ENCODE measurements at regions not wholly inside any gene's neighbourhood (a gene's known extent, or its start where the extent isn't known, plus 50 kb on each side); places are given as distances from the start of the nearest gene placed in this dataset.

- Histone ChIP-seq H3K36me3 (no peaks in the 10 kb centered on the region), H3K27ac (no peak overlapping the region), H3K4me1 (no peaks in the 10 kb centered on the region), H3K9me3 (no peaks in the 10 kb centered on the region), H3K4me3 (no peak overlapping the region), H3K27me3 (no peaks in the 10 kb centered on the region)
- ATAC-seq, result peak in 1 of 4 donors; percentile 45
- TF ChIP-seq CTCF (IDR thresholded peaks at IDR 0.05) (no peak), POLR2A (IDR thresholded peaks at IDR 0.05) (no peak)
- 34% methylated on average over 3 of the region's 3 CpGs for WGBS (ENCODE audit: insufficient coverage, low coverage, low lambda C conversion rate, missing lambda C conversion rate)
- intact Hi-C loops (cut with DNase I), result no loop called here
- no peak for DNase-seq
Observed at GRCh38 chr14:34075042-34075744, 124.3 kb upstream of the EGLN3 start.

- DNase-seq (no peak), ATAC-seq (no peak)
- no peaks in the 10 kb centered on the region for H3K9me3 ChIP-seq
- intact Hi-C loops (cut with DNase I), result no loop called here
- H3K27ac ChIP-seq, result no peak overlapping the region
- 62% methylated on average over 1 of the region's 1 CpG for WGBS (ENCODE audit: insufficient coverage, low coverage, low lambda C conversion rate, missing lambda C conversion rate)
- no peaks in the 10 kb centered on the region for H3K27me3 ChIP-seq
- no peaks in the 10 kb centered on the region for H3K4me1 ChIP-seq
- TF ChIP-seq POLR2A (IDR thresholded peaks at IDR 0.05) (no peak), CTCF (IDR thresholded peaks at IDR 0.05) (no peak)
- H3K4me3 ChIP-seq, result no peak overlapping the region
- H3K36me3 ChIP-seq, result no peaks in the 10 kb centered on the region
Observed at GRCh38 chr14:34072921-34073320, 122.0 kb upstream of the EGLN3 start.

- intact Hi-C loops (cut with DNase I), result no loop called here
- Histone ChIP-seq H3K4me3 (no peak overlapping the region), H3K36me3 (no peaks in the 10 kb centered on the region), H3K4me1 (no peaks in the 10 kb centered on the region), H3K27me3 (no peaks in the 10 kb centered on the region), H3K9me3 (no peaks in the 10 kb centered on the region), H3K27ac (no peak overlapping the region)
- ATAC-seq, result no peak
- DNase-seq, result no peak
- no peak for TF ChIP-seq POLR2A (IDR thresholded peaks at IDR 0.05)
- TF ChIP-seq CTCF (IDR thresholded peaks at IDR 0.05), result no peak
- 81% methylated on average over 3 of the region's 3 CpGs for WGBS (ENCODE audit: insufficient coverage, low coverage, low lambda C conversion rate, missing lambda C conversion rate)
Observed at GRCh38 chr14:34072401-34072800, 121.5 kb upstream of the EGLN3 start.

GRCh38 chr14:34070917-34071407 lies 120.1 kb upstream of the EGLN3 start:
- Histone ChIP-seq H3K27me3 (no peaks in the 10 kb centered on the region), H3K36me3 (no peaks in the 10 kb centered on the region), H3K27ac (no peak overlapping the region), H3K4me3 (no peak overlapping the region), H3K4me1 (no peaks in the 10 kb centered on the region), H3K9me3 (no peaks in the 10 kb centered on the region)
- intact Hi-C loops (cut with DNase I), result no loop called here
- ATAC-seq (no peak), DNase-seq (no peak)
- WGBS (ENCODE audit: insufficient coverage, low coverage, low lambda C conversion rate, missing lambda C conversion rate), result 61% methylated on average over 3 of the region's 3 CpGs
- no peak for TF ChIP-seq POLR2A (IDR thresholded peaks at IDR 0.05)
- TF ChIP-seq CTCF (IDR thresholded peaks at IDR 0.05), result no peak

All from right lobe of liver (tissue), 6 donors.